HG02588 (cell line): ENCODE measurements at regions not wholly inside any gene's neighbourhood (a gene's known extent, or its start where the extent isn't known, plus 50 kb on each side); places are given as distances from the start of the nearest gene placed in this dataset.

Experiments
- ATAC-seq: cut with Tn5 transposase; IDR thresholded peaks from one replicate; pipeline ENCODE4 v1.9.1; 2021; ENCODE audit warnings: mild to moderate bottlenecking, moderate library complexity; ENCODE audit not compliant: unreplicated experiment

GRCh38 chr7:131010029-131010716, 276.2 kb upstream of the KLF14 start:
- no peak for ATAC-seq

- ATAC-seq: no peak
Measured at GRCh38 chr7:131010717-131011431, 276.9 kb upstream of the KLF14 start.

- no peak for ATAC-seq
Measured at GRCh38 chr7:131011432-131011742, 277.4 kb upstream of the KLF14 start.

GRCh38 chr7:131011976-131012375, 278.0 kb upstream of the KLF14 start:
- no peak for ATAC-seq

- ATAC-seq: no peak
Measured at GRCh38 chr7:131012477-131013031, 278.5 kb upstream of the KLF14 start.

GRCh38 chr7:131013716-131014115, 279.7 kb upstream of the KLF14 start:
- no peak for ATAC-seq

GRCh38 chr7:131014906-131015656, 281.1 kb upstream of the KLF14 start:
- ATAC-seq: no peak

- ATAC-seq: no peak
Measured at GRCh38 chr7:131015657-131015958, 281.6 kb upstream of the KLF14 start.

- ATAC-seq: no peak
Measured at GRCh38 chr7:131016230-131016629, 282.2 kb upstream of the KLF14 start.

GRCh38 chr7:131019351-131019750, 285.3 kb upstream of the KLF14 start:
- no peak for ATAC-seq

GRCh38 chr7:131020759-131021261, 286.8 kb upstream of the KLF14 start:
- ATAC-seq: no peak

GRCh38 chr7:131021460-131021859, 287.5 kb upstream of the KLF14 start:
- peak; percentile 47 for ATAC-seq

- ATAC-seq: no peak
Measured at GRCh38 chr7:131021902-131022301, 287.9 kb upstream of the KLF14 start.

GRCh38 chr7:131026297-131027000, 292.4 kb upstream of the KLF14 start:
- ATAC-seq: no peak

- ATAC-seq: no peak
Measured at GRCh38 chr7:131027287-131027773, 293.3 kb upstream of the KLF14 start.

- no peak for ATAC-seq
Measured at GRCh38 chr7:131028295-131028694, 294.3 kb upstream of the KLF14 start.

- ATAC-seq: no peak
Measured at GRCh38 chr7:131029002-131029401, 295.0 kb upstream of the KLF14 start.

- ATAC-seq: peak; percentile 70
Measured at GRCh38 chr7:131031099-131031868, 296.4 kb upstream of the MKLN1 start.

- no peak for ATAC-seq
Measured at GRCh38 chr7:131032786-131033185, 294.9 kb upstream of the MKLN1 start.
